Small intestine (tissue), 7 donors: ENCODE measurements at regions not wholly inside any gene's neighbourhood (a gene's known extent, or its start where the extent isn't known, plus 50 kb on each side); places are given as distances from the start of the nearest gene placed in this dataset.

Experiments used
- DNase-seq, 2 donors: peaks; one replicate each; pipeline versions ENCODE4 v3.0.0 to v3.0.0-alpha.2; 2013
- FAIRE-seq: peaks from 2 replicates; lab custom pipeline; 2012; peaks lifted over from hg19 to GRCh38; lab: Jason Lieb, UNC
- H3K27ac ChIP-seq, 3 donors: one replicate each; pipeline ENCODE4 v1.5.1; 2013; ENCODE audit warnings: low read length in 2 of 3, mild to moderate bottlenecking in 2 of 3, control low read depth in 1 of 3, inconsistent platforms in 1 of 3, low read depth in 1 of 3, moderate library complexity in 1 of 3
- H3K27me3 ChIP-seq, 3 donors: one replicate each; pipeline ENCODE4 v1.6.1; 2013; ENCODE audit warnings: low read length in 3 of 3, inconsistent platforms in 1 of 3; ENCODE audit not compliant: control insufficient read depth in 3 of 3, insufficient read depth in 3 of 3
- H3K36me3 ChIP-seq, 3 donors: one replicate each; pipeline ENCODE4 v1.6.1; 2013; ENCODE audit warnings: low read length in 3 of 3, inconsistent platforms in 1 of 3, low read depth in 1 of 3, mild to moderate bottlenecking in 1 of 3, moderate library complexity in 1 of 3; ENCODE audit not compliant: control insufficient read depth in 3 of 3, insufficient read depth in 2 of 3
- H3K4me1 ChIP-seq, 3 donors: one replicate each; pipeline ENCODE4 v1.6.1; 2013; ENCODE audit warnings: low read length in 2 of 3, inconsistent platforms in 1 of 3, low read depth in 1 of 3, mild to moderate bottlenecking in 1 of 3, moderate library complexity in 1 of 3; ENCODE audit not compliant: control insufficient read depth in 3 of 3, insufficient read depth in 2 of 3
- H3K4me3 ChIP-seq, 3 donors: one replicate each; pipeline ENCODE4 v1.5.1; 2013; ENCODE audit warnings: low read length in 3 of 3, control low read depth in 1 of 3, inconsistent platforms in 1 of 3, low read depth in 1 of 3, mild to moderate bottlenecking in 1 of 3, moderate library complexity in 1 of 3
- H3K9me3 ChIP-seq, 2 donors: one replicate each; pipeline ENCODE4 v1.6.1; 2013; ENCODE audit warnings: low read depth in 1 of 2, low read length in 1 of 2; ENCODE audit not compliant: control insufficient read depth in 2 of 2, insufficient read depth in 1 of 2
- WGBS, 3 donors: extraction: QIAGEN DNeasy Blood & Tissue Kit; methylation state at CpG; one replicate each; pipeline ENCODE4 v1.1.7; 2013; 5-methylcytosine and 5-hydroxymethylcytosine counted together
- donor health status: healthy with polysubstance abuse.
- donor health status: control.
- donor health status: control.
- donor health status: Bipolar disorder and iron deficiency.
- donor health status: healthy.

DNA sequence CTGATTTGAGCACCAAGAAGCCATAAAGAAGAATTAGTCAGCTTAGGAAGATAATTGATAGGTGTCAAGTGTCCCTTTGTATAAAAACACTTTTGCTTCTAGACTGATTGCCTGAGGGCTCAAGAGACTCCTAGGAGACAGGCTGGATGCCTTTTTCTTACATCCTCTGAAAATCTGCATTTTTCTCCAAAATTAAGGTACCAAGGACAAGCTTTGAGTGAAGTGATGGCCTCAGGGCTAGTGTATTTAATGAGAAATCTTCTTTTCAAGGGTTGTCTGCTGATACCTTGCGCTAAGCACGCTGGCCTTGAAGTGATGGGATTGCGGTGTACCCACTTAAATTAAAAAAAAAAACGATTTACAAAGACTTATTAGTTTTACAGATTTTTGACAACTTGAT, 304.0 kb downstream of the TLR4 start:
- WGBS, 3 donors, result 68 to 74% (median 74%) methylated on average over 4 of the region's 4 CpGs
- Histone ChIP-seq H3K27ac (no peak overlapping the region), H3K4me1 (no peaks in the 10 kb centered on the region), H3K9me3 (no peaks in the 10 kb centered on the region), H3K36me3 (no peaks in the 10 kb centered on the region), H3K4me3 (no peak overlapping the region), H3K27me3 (no peaks in the 10 kb centered on the region)
- DNase-seq (no peak), FAIRE-seq (no peak)

- Histone ChIP-seq H3K27me3 (no peaks in the 10 kb centered on the region), H3K36me3 (no peaks in the 10 kb centered on the region), H3K4me1 (no peaks in the 10 kb centered on the region), H3K4me3 (no peak overlapping the region), H3K27ac (no peak overlapping the region), H3K9me3 (no peaks in the 10 kb centered on the region)
- DNase-seq (no peak), FAIRE-seq (no peak)
These were observed 305.4 kb downstream of the TLR4 start for GRCh38 chr9:118009614-118010013.

GRCh38 chr9:118017607-118018122, 313.5 kb downstream of the TLR4 start:
- no peak for FAIRE-seq
- WGBS, 3 donors, result 68 to 83% (median 78%) methylated on average over 2 of the region's 2 CpGs

GRCh38 chr9:118023644-118024043, 319.4 kb downstream of the TLR4 start:
- FAIRE-seq (no peak), DNase-seq (no peak)
- H3K36me3 ChIP-seq, result no peaks in the 10 kb centered on the region
- H3K27ac ChIP-seq, result no peak overlapping the region
- H3K4me1 ChIP-seq, result no peaks in the 10 kb centered on the region
- H3K4me3 ChIP-seq, result no peak overlapping the region
- peaks cover 0 to 2% of the 10 kb centered on the region in 2 donors for H3K9me3 ChIP-seq
- 51 to 69% (median 57%) methylated on average over 2 of the region's 2 CpGs for WGBS, 3 donors
- no peaks in the 10 kb centered on the region for H3K27me3 ChIP-seq

More at GRCh38 chr9:118017607-118018122, 313.5 kb downstream of the TLR4 start:
- Histone ChIP-seq H3K4me3 (no peak overlapping the region), H3K9me3 (peaks cover 0 to 13% of the 10 kb centered on the region in 2 donors), H3K4me1 (no peaks in the 10 kb centered on the region), H3K36me3 (no peaks in the 10 kb centered on the region), H3K27ac (no peak overlapping the region), H3K27me3 (no peaks in the 10 kb centered on the region)
- DNase-seq, result no peak

GRCh38 chr9:118028225-118028624, 324.0 kb downstream of the TLR4 start:
- H3K36me3 ChIP-seq, result no peaks in the 10 kb centered on the region
- H3K9me3 ChIP-seq, result peaks cover 0 to 2% of the 10 kb centered on the region in 2 donors
- no peaks in the 10 kb centered on the region for H3K27me3 ChIP-seq
- DNase-seq (no peak), FAIRE-seq (no peak)
- no peak overlapping the region for H3K27ac ChIP-seq
- no peak overlapping the region for H3K4me3 ChIP-seq
- 77 to 85% (median 79%) methylated on average over 2 of the region's 2 CpGs for WGBS, 3 donors
- no peaks in the 10 kb centered on the region for H3K4me1 ChIP-seq

DNA sequence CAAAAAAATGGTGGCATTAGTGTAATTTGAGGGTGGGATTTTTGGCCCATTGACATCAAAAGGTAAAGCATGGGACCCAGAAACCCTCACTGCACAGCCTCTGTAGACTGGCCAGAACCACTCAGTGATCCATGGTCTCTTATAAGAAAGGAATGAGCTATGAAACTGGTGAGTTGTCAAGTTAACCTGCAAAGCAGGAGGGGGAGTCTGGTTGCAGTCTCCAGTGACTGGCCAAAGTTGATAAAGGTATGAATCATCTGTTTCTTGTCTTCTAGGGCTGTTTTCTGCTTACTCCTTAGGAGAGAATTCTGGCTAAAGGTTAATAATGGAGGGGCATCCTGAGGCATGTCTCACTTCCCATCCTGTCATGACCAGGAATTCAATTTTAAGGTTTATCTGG, 325.2 kb downstream of the TLR4 start:
- no peaks in the 10 kb centered on the region for H3K4me1 ChIP-seq
- no peak for FAIRE-seq
- H3K4me3 ChIP-seq, result no peak overlapping the region
- H3K36me3 ChIP-seq, result no peaks in the 10 kb centered on the region
- no peak overlapping the region for H3K27ac ChIP-seq
- DNase-seq, result no peak
- no peaks in the 10 kb centered on the region for H3K27me3 ChIP-seq
- no peaks in the 10 kb centered on the region for H3K9me3 ChIP-seq

DNA sequence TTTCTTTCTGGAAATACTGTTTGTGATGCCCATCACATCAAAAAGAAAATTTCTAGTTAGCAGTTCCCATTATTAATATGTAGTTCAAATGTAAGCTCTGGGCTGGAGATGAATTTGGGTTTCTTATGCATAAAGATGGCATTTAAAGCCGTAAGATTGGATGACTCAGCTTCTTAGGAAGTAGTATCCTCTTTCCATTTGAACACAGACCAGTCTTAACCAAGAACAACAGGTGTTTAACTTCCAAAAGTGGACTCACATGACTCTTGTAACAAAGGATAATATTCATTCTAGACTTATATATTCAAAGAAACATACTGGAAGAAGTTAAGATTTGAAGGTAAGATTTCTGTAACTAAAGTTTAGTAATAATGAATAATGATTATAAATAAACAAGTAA, 330.5 kb downstream of the TLR4 start:
- DNase-seq (no peak), FAIRE-seq (no peak)
- no peaks in the 10 kb centered on the region for H3K27me3 ChIP-seq
- H3K4me1 ChIP-seq, result no peaks in the 10 kb centered on the region
- H3K4me3 ChIP-seq, result no peak overlapping the region
- 47 to 69% (median 68%) methylated on average over 1 of the region's 1 CpG for WGBS, 3 donors
- H3K9me3 ChIP-seq, result no peaks in the 10 kb centered on the region
- no peaks in the 10 kb centered on the region for H3K36me3 ChIP-seq
- no peak overlapping the region for H3K27ac ChIP-seq

- no peaks in the 10 kb centered on the region for H3K4me1 ChIP-seq
- no peaks in the 10 kb centered on the region for H3K9me3 ChIP-seq
- no peak overlapping the region for H3K27ac ChIP-seq
- no peak overlapping the region for H3K4me3 ChIP-seq
- no peaks in the 10 kb centered on the region for H3K36me3 ChIP-seq
- 52 to 57% (median 53%) methylated on average over 2 of the region's 2 CpGs for WGBS, 3 donors
- H3K27me3 ChIP-seq, result no peaks in the 10 kb centered on the region
- DNase-seq (no peak), FAIRE-seq (no peak)
These were observed 334.5 kb downstream of the TLR4 start for GRCh38 chr9:118038713-118039112.

DNA sequence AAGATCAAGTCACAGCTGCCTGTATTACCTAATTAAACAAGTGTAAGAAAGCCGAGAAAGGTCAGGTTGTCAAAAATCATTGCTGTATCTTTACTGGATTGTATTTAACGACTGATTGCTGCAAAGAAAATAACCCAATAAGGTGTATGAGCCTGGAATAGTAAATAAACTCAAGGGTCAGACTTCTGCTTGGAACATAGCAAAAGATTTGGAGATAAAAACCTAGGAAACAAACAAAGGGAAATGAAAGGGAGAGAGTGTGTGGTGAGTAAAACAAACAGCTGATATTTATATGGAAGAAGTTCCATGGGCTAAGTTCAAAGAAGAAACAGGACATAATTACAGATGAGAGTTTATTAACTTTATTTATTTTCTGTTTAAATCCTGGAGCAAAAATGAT, 354.0 kb downstream of the TLR4 start:
- Histone ChIP-seq H3K36me3 (no peaks in the 10 kb centered on the region), H3K9me3 (no peaks in the 10 kb centered on the region), H3K4me3 (no peak overlapping the region), H3K27me3 (no peaks in the 10 kb centered on the region), H3K27ac (no peak overlapping the region), H3K4me1 (no peaks in the 10 kb centered on the region)
- FAIRE-seq (no peak), DNase-seq (no peak)
- 13 to 42% (median 20%) methylated on average over 2 of the region's 2 CpGs for WGBS, 3 donors
